Tibial nerve (tissue), 4 donors: ENCODE measurements at regions not wholly inside any gene's neighbourhood (a gene's known extent, or its start where the extent isn't known, plus 50 kb on each side); places are given as distances from the start of the nearest gene placed in this dataset.

Source experiments
- EP300 ChIP-seq, 2 donors: sonication (generic); formaldehyde crosslinking; IDR thresholded peaks; one replicate each; pipeline ENCODE4 v1.6.1; 2017; ENCODE audit warnings: antibody characterized with exemption in 2 of 2, mild to moderate bottlenecking in 1 of 2
- POLR2A ChIP-seq, 2 donors: fragments of 450-650 bp; IDR thresholded peaks; one replicate each; pipeline ENCODE4 v1.6.1; 2017; ENCODE audit warnings: antibody characterized with exemption in 2 of 2, mild to moderate bottlenecking in 2 of 2, moderate library complexity in 2 of 2
- TF ChIP-seq, protein P1 (sequence below), 5 experiments: fragments of 200-600 bp in 3 of 5; fragments of 450-650 bp in 2 of 5; sonication (generic) in 3 of 5; IDR thresholded peaks; one replicate each; pipeline ENCODE4 v1.5.1; 2016 to 2019; ENCODE audit warnings: antibody characterized with exemption in 5 of 5, mild to moderate bottlenecking in 3 of 5, moderate library complexity in 2 of 5

DNA sequence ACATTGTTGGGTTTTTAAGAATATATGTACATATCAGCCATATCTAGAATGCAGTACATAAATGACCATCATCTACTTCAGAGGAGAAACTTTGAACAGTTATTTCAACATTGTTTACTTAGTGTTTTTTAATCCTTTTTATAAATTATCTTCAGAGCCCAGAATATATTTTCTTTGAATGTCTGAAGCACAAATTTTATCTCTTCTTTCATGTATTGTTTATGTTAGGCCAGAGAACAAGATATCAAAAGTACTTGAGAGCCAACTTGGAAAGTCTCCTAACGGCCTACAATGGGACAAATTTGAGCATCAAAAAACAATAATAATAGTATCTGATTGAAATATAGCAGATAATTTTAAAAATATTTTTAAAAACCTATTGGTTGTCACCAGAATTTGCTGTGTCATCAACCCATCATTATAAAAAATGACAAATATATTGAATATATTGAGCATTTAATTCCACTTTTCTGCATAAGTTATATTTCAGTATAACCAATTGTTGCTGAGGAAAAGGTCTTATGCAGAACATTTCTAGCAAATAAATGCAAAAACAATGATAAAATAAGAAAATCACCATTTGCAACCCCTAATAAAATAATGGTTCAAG is 67.5 kb upstream of the CCNG1 start:
- TF ChIP-seq EP300 (IDR thresholded peaks at IDR 0.05) (no peak), POLR2A (IDR thresholded peaks at IDR 0.05) (no peak)
- TF ChIP-seq, protein P1, sequence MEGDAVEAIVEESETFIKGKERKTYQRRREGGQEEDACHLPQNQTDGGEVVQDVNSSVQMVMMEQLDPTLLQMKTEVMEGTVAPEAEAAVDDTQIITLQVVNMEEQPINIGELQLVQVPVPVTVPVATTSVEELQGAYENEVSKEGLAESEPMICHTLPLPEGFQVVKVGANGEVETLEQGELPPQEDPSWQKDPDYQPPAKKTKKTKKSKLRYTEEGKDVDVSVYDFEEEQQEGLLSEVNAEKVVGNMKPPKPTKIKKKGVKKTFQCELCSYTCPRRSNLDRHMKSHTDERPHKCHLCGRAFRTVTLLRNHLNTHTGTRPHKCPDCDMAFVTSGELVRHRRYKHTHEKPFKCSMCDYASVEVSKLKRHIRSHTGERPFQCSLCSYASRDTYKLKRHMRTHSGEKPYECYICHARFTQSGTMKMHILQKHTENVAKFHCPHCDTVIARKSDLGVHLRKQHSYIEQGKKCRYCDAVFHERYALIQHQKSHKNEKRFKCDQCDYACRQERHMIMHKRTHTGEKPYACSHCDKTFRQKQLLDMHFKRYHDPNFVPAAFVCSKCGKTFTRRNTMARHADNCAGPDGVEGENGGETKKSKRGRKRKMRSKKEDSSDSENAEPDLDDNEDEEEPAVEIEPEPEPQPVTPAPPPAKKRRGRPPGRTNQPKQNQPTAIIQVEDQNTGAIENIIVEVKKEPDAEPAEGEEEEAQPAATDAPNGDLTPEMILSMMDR (IDR thresholded peaks at IDR 0.05): no peak
